ENCODE measurements at regions not wholly inside any gene's neighbourhood (a gene's known extent, or its start where the extent isn't known, plus 50 kb on each side); places are given as distances from the start of the nearest gene placed in this dataset.

DNA sequence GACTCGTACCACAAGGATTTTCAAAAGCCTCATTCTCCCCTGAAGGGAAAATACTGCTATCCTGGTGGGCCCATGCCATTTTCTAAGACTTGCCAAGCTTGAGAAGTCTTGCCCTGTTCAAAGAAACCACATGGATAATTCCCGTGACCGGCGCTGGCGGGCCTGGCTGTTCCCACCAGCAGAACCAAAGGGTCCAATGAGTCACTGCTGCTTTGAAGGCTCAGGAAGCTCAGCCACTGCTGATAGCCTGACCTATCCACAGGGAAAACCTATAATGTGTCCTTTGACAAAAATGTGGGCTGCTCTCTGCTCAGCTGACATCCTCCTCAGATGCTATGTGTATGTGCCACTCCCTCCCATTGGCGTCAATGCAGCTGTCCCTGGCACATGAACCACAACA lies 137.9 kb upstream of the RAB12 start:
- TF ChIP-seq, protein P1, sequence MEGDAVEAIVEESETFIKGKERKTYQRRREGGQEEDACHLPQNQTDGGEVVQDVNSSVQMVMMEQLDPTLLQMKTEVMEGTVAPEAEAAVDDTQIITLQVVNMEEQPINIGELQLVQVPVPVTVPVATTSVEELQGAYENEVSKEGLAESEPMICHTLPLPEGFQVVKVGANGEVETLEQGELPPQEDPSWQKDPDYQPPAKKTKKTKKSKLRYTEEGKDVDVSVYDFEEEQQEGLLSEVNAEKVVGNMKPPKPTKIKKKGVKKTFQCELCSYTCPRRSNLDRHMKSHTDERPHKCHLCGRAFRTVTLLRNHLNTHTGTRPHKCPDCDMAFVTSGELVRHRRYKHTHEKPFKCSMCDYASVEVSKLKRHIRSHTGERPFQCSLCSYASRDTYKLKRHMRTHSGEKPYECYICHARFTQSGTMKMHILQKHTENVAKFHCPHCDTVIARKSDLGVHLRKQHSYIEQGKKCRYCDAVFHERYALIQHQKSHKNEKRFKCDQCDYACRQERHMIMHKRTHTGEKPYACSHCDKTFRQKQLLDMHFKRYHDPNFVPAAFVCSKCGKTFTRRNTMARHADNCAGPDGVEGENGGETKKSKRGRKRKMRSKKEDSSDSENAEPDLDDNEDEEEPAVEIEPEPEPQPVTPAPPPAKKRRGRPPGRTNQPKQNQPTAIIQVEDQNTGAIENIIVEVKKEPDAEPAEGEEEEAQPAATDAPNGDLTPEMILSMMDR (IDR thresholded peaks at IDR 0.05), result no peak
- no peak for TF ChIP-seq POLR2AphosphoS5 (IDR thresholded peaks at IDR 0.05)
- TF ChIP-seq POLR2A (IDR thresholded peaks at IDR 0.05), result no peak

Measured in breast epithelium (tissue), 3 donors.